H7 (cell line): ENCODE measurements at regions not wholly inside any gene's neighbourhood (a gene's known extent, or its start where the extent isn't known, plus 50 kb on each side); places are given as distances from the start of the nearest gene placed in this dataset.

Source experiments
- DNase-seq: peaks from one replicate; pipeline ENCODE4 v3.0.0; 2012
- H3K27me3 ChIP-seq: 2 replicates; pipeline ENCODE4 v1.6.0; 2011; ENCODE audit warnings: mild to moderate bottlenecking, low read length; ENCODE audit not compliant: control insufficient read depth, insufficient read depth
- H3K36me3 ChIP-seq: replicated peaks from 2 replicates; pipeline ENCODE4 v1.5.1; 2011; ENCODE audit warnings: low read length; ENCODE audit not compliant: control insufficient read depth, insufficient read depth
- H3K4me3 ChIP-seq: 2 replicates; pipeline ENCODE4 v1.5.1; 2011; ENCODE audit warnings: low read depth, mild to moderate bottlenecking, control low read depth, low read length, moderate library complexity; ENCODE audit not compliant: insufficient read depth

DNA sequence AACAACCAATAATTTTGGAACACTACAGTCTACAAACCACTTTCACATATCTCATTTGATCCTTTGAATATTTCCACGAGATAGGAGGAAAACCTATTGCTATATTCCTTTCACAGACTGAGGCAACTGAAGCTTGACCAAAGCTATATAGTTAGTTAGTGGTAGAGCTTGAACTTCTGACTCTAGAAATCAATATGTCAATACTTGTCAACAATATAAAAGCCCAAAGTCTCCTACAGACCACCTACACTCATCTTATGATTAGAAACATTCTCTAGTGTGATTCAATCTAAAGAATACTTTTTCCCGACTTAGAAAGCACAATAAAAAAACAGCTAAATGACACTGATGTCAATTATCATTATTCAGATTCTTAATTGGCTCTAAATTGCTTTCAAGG lies 139.4 kb downstream of the RPS29 start:
- Histone ChIP-seq H3K4me3 (no peak overlapping the region), H3K36me3 (no peaks in the 10 kb centered on the region), H3K27me3 (no peaks in the 10 kb centered on the region)
- DNase-seq: no peak

DNA sequence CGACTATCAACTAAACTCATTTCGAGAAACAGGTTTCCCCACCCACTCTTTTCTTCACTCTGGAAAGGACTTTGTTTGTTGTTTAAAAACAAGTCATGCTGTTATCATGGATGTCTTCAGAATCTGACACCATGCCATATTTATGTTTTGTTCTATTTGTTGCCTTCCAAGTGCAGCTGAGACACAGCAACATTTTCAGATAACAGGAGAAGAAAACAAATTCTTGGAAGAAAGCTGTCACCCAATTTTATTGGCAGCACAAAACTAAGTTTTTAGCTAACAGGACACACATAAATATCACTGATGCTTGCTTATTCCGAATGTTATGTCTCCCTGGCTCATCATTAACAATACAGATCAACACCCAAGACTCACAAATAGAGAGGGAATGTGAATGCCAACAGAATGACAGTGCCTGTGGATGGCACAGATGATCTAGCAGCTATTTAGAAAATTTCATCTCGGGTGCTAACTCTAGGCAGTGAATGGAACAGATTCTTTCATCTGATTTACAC lies 147.9 kb downstream of the RPS29 start:
- no peaks in the 10 kb centered on the region for H3K27me3 ChIP-seq
- H3K4me3 ChIP-seq: no peak overlapping the region
- no peak for DNase-seq
- H3K36me3 ChIP-seq: no peaks in the 10 kb centered on the region

DNA sequence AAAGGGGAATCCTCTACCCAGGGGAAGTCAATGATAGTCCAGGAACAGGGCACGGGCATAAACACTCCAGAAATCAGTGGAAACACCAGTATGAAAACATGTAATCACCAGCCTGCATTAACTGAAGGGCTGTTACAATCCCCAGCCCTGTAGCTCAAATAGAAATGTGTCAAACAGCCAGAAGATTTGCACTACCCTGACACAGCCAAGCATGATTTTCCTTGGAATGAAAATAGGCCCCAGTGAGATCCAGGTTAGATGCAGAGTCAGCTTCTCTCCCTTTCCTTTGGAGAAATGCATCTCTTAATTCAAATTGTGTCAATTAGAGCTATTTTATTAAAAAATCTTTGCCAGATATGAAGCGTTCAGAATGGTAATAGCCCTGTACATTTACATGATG lies 158.1 kb downstream of the RPS29 start:
- Histone ChIP-seq H3K36me3 (no peaks in the 10 kb centered on the region), H3K27me3 (no peaks in the 10 kb centered on the region), H3K4me3 (no peak overlapping the region)
- DNase-seq: no peak

DNA sequence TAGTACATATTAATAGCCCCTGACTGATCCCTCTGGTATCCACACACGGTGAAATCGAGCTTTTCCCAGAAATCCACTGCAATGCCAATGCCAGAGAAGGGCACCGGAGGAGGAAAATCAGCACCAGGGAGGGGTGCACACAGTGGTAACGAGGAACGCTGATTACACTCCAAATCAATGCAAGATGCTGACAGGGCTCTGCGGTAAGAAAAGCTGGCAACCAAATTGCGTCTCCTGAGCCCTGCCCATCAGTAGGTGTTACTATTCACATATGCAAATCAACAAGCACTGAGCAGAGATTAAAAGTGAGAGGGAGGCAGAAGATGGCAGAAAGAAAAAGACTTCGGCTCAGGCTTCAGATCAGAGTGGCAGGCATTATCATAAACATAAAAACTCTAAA lies 159.1 kb downstream of the RPS29 start:
- no peak overlapping the region for H3K4me3 ChIP-seq
- no peaks in the 10 kb centered on the region for H3K36me3 ChIP-seq
- H3K27me3 ChIP-seq: no peaks in the 10 kb centered on the region
- peak; percentile 12 for DNase-seq

DNA sequence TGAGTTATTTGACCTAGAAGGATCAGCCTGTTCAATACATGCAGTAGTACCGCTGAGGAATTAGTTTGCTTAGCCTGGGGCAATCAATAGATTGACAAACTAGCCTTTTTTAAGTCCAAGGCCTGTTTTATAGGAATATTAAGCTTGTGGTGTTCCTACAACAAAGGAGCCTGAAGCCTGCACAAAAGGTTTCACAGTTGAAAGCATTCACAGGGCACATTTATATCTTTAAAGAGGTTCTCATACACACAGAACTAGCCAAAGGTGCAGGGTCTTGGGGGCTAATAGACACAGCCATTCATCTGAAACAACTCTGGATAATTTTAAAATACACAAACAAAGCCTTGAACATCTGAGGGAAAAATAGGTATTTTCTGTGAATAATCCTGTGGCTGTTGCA lies 160.3 kb downstream of the RPS29 start:
- no peaks in the 10 kb centered on the region for H3K27me3 ChIP-seq
- DNase-seq: no peak

DNA sequence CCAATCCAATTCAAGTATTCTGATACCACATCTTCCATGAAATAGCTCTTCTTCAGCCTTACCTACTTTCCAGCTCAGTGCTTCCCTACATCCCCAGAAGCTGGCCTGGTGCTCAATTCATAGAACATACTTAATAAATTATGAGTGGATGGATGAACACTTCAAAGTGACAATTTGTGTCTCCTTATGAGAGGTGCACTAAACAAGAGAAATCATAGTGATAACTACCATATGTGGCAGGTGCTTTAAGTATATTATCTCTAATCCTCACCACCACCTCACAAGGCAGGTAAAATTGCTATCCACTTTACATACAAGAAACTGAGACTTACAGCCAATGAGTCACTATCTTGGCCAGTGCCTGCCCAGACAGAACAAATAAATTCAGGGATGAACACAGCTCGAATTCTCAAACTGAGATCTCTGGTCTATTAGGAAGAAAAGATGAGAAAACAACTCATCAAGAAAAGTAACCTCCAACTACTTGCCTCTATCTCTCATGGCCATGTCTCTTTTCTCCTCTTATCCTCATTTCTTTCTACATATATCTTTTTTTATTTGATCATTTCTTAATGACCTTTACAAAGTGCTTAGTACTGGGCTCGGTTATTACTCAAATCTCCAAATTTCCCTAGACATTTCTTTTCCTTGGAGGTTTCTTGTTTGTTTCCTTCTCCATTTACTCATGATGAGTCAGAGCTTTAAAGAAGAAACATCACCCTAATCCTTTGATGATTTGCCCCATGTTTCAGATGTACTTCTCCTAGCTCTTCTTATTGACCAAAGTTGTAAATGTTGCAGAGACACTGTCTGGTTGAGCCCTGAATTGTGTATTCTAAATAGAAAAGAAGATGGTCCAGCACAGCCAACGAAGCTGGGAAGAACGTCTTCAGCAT lies 161.5 kb downstream of the RPS29 start:
- no peak for DNase-seq
- no peak overlapping the region for H3K4me3 ChIP-seq
- H3K27me3 ChIP-seq: no peaks in the 10 kb centered on the region

More for the DNA sequence above, 160.3 kb downstream of the RPS29 start:
- H3K36me3 ChIP-seq: no peaks in the 10 kb centered on the region
- no peak overlapping the region for H3K4me3 ChIP-seq

DNA sequence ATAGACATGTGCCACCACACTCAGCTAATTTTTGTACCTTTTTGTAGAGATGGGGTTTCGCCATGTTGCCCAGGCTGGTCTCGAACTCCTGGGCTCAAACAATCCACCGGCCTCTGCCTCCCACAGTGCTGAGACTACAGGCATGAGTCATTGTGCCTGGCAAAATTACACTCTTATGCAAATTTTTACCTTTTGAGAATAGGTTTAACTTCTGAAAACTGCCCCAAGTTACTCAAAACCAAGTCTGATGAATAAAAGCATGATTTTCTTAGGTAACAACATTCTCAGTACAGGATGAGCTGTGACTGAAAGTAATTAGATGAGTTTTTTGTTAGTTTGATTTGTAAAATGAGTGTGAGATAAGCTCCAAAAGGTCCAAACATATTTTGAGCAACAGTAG lies 166.0 kb downstream of the RPS29 start:
- H3K27me3 ChIP-seq: no peaks in the 10 kb centered on the region
- H3K36me3 ChIP-seq: no peaks in the 10 kb centered on the region
- DNase-seq: no peak
- H3K4me3 ChIP-seq: no peak overlapping the region

More for the DNA sequence above, 161.5 kb downstream of the RPS29 start:
- H3K36me3 ChIP-seq: no peaks in the 10 kb centered on the region

DNA sequence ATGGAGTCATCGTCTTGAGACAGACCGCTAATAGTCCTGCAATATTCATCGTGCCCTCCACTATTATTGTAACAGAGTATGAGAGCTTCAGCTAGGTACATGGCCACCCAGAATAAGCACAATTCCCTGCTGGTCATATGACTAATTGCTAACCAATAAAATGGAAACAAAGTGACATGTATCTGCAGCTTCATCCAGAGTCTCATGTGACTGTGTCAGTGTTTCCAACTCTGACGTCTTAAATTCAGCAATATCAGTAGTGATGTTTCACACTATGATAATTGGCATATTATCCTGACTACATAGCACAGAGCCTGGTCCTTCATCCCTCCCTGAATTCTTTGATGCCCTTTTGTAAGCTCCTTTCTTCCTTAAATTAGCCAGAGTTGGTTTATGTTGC lies 167.4 kb downstream of the RPS29 start:
- DNase-seq: no peak
- no peaks in the 10 kb centered on the region for H3K36me3 ChIP-seq
- H3K27me3 ChIP-seq: no peaks in the 10 kb centered on the region
- no peak overlapping the region for H3K4me3 ChIP-seq

DNA sequence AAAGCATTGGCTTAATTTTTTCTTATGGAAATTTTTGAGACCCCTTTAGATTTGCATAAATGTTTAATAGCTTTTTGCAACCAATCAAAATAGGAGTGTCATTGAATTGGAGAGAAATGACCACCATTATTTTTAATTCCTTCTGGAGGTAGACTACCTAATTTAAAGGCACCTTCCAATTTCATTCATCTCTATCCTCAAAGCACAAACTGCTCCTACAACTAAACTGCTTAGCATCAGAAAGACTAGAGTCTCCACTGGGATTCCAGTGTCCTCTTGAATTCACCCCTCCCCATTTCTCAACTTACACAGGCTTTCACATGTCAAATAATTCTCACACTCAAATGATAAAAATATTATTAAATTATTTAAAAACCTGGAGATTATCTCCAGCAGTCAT lies 168.4 kb downstream of the RPS29 start:
- Histone ChIP-seq H3K36me3 (no peaks in the 10 kb centered on the region), H3K27me3 (no peaks in the 10 kb centered on the region), H3K4me3 (no peak overlapping the region)
- peak; percentile 26 for DNase-seq

DNA sequence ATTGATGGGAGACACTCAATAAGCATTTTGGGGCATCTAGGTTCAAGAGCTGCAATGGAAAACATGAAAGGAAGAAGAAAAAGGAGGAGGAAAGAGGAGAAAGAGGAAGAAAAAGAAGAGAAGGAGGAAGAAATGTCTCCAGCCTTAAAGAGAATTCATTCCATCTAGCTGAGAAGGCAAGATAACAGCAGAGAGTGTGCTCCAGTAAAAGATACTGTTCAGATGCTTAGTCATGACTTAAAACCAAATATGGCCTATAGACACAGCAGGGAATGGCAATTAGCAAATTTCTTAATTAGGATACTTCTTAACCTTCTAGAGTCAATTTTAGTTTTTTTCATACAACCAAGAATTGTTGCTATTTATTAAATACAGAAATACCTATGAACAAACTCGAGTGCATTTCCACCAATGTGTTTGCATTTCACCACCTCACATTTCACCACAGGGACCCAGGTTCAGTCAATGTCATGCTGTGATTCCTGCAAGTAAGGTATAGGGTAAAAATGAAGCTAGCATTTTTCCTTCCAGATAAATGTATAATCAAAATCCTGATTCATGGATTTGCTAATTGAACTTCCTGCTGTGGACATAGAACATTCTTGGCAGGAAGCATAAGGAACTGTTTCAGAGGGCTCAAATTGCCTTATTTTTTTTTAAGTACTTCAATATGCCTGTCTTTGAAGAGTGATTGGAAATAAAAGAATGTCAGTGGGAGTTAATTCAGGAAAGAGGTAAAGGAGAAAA lies 177.8 kb downstream of the RPS29 start:
- DNase-seq: no peak
- H3K27me3 ChIP-seq: no peaks in the 10 kb centered on the region
- no peak overlapping the region for H3K4me3 ChIP-seq
- no peaks in the 10 kb centered on the region for H3K36me3 ChIP-seq

DNA sequence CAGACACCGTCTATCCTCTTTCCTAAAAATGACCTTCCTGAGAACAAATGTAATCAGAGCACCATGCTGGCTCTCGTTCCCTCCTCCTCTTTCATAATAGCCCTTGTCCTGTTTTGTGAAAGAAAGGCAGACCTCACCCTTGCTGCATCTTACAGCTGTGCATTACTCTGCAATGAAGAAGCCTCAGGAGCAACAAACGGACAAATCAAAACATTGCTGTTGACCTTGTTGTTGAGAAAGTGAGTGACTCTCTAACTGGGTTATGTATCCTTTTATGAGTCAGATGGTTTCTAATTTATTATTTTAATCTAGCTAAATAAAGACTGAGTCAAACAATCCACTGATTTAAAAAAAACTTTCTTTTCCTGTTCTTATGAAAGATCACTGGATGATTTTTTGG lies 180.9 kb downstream of the RPS29 start:
- H3K4me3 ChIP-seq: no peak overlapping the region

DNA sequence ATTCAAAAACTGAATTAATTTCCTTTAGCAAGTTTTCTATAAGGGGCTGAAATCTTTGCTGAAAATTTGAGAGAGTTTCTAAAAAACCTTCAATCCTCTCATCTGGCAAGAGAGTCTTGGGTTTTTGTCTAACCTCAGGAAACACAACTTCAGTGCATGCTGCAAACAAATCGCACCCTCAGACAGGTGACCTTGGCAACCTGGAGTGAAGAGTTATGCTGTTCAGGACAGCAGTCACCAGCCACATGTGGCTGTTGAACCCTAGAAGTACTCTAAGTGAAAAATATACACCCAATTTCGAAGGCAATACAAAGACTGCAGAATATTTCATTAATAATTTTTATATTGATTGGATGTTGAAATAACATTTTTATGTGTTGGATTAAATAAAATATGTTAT lies 184.8 kb downstream of the RPS29 start:
- H3K4me3 ChIP-seq: no peak overlapping the region
- DNase-seq: no peak
- H3K27me3 ChIP-seq: no peaks in the 10 kb centered on the region
- no peaks in the 10 kb centered on the region for H3K36me3 ChIP-seq

More for the DNA sequence above, 180.9 kb downstream of the RPS29 start:
- H3K27me3 ChIP-seq: no peaks in the 10 kb centered on the region
- H3K36me3 ChIP-seq: no peaks in the 10 kb centered on the region
- DNase-seq: no peak

DNA sequence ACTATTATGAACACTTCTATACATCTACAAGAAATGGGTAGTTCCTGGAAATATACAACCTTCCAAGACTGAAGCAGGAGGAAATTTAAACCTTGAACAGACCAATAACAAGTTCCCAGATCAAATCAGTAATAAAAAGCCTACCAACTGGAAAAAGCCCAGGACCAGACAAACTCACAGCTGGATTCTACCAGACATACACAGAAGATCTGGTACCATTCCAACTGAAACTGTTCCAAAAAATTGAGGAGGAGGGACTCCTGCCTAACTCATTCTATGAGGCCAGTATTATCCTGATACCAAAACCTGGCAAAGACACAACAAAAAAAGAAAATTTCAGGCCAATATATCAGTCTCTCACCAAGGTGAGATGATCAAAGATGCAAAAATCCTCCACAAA lies 189.4 kb downstream of the RPS29 start:
- Histone ChIP-seq H3K27me3 (no peaks in the 10 kb centered on the region), H3K36me3 (no peaks in the 10 kb centered on the region), H3K4me3 (no peak overlapping the region)
- no peak for DNase-seq

DNA sequence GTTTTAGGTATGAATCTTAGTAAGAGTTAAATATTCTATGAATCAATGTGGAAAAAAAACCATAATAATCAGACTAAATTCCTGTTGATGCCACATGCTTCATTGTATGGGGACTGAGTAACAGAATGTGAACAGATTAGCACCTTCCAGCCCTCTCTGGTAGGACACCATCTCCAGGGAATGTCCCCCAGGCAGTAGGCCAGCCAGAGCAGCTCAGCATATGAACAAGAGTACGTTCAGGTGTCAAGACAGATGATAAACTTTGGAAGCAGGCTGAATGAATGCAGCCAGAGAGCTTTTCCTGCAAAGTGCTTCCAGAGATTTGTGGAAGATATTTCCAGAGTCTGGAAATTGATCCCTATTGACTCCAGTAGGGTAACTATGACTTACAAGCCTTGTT lies 204.4 kb downstream of the RPS29 start:
- Histone ChIP-seq H3K36me3 (no peaks in the 10 kb centered on the region), H3K27me3 (no peaks in the 10 kb centered on the region), H3K4me3 (no peak overlapping the region)
- DNase-seq: no peak

DNA sequence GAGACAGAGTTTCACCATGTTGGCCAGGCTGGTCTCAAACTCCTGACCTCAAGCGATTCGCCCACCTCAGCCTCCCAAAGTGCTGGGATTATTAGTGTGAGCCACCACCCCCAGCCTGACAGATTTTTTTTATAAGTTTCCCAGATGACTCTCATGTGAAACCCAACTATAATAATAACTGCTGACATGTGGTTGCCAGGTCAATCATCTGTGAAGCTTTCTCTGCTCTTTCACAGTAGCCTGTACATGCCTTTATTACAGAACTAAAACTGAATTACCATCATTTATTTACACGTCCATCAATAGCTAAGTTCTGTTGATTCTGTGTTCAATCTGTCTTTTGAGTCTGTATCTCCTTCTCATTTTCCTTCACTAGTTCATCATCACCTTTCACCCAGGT lies 218.5 kb downstream of the RPS29 start:
- Histone ChIP-seq H3K36me3 (no peaks in the 10 kb centered on the region), H3K4me3 (no peak overlapping the region), H3K27me3 (peaks cover 65% of the 10 kb centered on the region)
- DNase-seq: no peak
